ENCODE measurements at regions not wholly inside any gene's neighbourhood (a gene's known extent, or its start where the extent isn't known, plus 50 kb on each side); places are given as distances from the start of the nearest gene placed in this dataset.

GRCh38 chr6:149212206-149212605, 105.3 kb upstream of the TAB2 start:
- intact Hi-C loops (cut with micrococcal nuclease) = loop anchor here (2.0 to 5.0 kb wide), 2 partner anchors 71 to 130 kb away; no protein-coding TSS in a partner anchor

DNA sequence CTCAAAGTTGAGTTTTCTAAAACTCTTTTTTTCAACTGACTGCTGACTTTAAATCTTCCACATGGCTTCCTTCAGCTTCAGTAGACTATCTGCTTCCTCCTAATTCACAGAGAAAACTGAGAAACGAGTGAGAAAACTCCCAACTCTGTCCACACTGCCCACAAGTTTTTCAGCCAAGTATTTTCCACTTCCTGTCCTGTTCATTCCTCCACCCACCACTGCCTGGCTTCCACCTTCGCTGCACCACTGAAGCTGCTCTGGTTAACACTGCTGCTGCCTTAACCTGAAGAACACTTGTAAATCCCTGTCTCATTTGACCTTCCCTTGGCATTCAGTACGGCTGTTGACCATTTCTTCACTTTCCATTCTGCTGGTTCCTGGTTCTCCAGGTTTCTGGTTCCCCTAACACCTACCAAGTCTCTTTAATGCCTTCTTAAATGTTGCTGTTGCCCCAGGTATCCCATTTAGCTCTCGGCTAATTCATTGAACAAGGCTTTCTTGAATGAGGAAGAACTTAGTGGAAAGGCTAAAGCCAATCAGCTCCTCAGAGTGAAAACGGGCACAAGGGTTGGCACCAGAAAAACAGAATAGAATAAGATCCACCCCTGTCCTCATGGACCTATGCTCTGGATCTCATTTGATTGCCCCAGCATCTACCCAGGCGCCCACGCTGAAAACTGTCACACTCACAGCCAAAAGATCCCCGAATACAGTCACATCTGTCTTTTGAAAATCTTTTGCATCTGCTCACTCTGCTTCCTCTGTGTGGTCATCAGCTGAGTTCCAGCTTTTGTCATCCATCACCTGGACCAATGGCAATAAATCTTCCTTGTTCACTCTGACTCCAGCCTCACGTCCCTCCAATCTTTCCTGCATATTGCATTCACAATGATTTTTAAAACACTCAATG, 104.4 kb upstream of the TAB2 start:
- intact Hi-C loops (cut with micrococcal nuclease) = loop anchor here (1.0 to 5.0 kb wide), 3 partner anchors 20 to 131 kb away; no protein-coding TSS in a partner anchor

DNA sequence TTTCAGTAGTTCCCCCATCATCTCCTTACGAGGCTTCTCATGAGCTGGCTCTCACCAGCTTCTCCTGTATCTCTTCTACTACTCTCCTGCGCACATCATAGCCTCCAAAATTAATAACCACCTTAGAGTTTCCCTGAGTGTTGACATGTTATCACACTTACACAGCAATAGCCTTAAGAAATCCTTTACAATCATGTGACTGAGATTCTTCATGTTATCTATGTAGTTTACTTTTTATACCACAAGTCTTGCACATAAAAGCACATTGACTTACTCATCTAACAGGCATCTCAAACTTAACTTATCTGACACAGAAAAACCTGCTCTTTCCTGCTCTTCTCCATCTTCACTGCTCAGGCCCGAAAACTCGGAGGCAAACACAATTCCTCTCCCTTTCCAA, 103.7 kb upstream of the TAB2 start:
- intact Hi-C loops (cut with micrococcal nuclease) = loop anchor here (1.0 to 5.0 kb wide), 3 partner anchors 19 to 132 kb away; no protein-coding TSS in a partner anchor

DNA sequence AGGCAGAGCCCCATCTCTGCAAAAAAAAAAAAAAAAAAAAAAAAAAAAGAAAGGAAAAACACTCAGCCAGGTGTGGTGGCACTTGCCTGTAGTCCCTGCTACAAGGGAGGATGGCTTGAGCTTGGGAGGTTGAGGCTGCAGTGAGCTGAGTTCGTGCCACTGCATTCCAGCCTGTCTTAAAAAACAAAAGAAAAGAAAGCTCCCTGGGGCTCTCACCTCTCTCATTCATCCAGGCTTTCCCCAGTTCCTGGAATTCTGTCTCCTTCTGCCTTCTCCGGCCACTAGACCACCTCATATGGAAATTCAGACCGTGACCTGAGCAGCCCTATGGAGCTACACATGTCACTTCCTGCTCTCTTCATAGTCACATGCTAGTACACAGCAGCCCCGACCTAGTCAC, 101.1 kb upstream of the TAB2 start:
- intact Hi-C loops (cut with micrococcal nuclease) = no loop called here

- intact Hi-C loops (cut with micrococcal nuclease) = no loop called here
Observed at GRCh38 chr6:149217466-149217888, 100.0 kb upstream of the TAB2 start.

DNA sequence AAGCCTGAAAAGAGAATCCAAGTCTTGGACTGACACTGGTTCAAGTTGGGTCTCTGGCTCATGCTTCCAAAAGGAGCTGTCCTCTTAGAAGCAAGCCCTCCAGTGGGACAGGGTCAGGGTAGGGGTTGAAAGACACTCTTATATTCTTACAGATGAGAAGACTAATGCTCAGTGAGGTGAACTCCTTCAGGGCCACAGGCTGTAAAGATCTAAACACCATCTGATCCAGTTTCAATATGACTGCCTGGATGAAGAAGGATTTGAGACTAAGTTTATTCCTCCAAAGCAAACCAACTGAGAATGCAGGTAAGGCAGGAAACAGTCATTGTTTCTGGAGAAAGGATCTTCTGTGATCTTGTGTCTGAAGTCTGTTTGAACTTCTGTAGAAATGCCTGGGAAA, 99.0 kb upstream of the TAB2 start:
- intact Hi-C loops (cut with micrococcal nuclease) = no loop called here

GRCh38 chr6:149218915-149219314, 98.6 kb upstream of the TAB2 start:
- intact Hi-C loops (cut with micrococcal nuclease) = no loop called here

DNA sequence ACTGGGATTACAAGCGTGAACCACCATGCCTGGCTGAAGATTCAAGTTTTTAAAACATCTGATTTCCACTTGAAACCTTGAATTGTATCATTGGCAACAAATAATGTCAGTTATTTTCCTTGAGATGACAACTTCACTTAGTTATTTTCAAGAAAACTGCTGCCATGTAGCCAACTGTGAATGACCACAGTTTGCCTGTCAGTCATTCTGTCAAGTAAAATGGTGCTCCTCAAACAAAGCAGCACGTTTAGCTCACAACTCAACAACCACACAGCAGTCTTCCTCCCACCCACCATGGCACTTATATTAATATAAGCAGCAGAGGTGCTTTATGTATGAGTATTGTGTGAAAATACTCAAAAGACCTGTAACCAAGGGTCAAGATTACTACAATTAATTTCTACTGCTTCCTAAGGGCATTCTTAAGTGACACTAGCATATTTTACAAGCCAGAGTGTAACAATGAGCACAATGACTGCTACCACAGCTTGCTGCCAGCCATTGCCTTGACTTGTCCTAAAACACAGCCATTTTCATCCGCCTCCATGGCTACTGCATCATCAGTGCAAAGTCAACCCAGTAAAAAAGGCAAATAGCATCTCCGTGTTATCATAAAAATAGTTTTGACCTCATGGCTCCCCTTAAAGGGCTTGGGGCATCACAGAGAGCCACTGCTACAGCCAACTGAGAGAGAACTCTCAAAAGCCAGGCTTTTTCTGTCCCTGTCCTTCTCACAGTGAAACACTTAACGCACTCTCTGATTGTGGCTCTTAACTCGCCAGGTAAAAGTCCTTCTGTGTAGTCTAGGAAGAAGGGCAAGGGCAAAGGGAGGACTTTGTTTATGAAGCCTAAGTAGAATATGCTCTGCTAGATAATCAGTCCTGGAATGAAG, 96.4 kb upstream of the TAB2 start:
- intact Hi-C loops (cut with micrococcal nuclease) = no loop called here

DNA sequence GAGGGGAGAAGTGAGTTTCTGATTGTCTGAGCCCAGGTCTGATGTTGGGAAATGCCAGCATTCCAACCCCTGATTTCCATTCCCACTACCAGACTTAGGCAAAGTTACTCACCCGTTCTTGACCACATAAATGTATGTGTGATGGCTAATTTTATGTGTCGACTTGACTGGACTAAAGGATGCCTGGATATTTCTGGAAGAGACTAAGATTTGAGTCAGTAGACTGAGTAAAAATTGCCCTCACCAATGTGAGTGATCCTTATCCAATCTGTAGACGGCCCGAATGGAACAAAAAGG, 95.8 kb upstream of the TAB2 start:
- intact Hi-C loops (cut with micrococcal nuclease) = no loop called here

- intact Hi-C loops (cut with micrococcal nuclease) = no loop called here
Observed at GRCh38 chr6:149223120-149223903, 94.2 kb upstream of the TAB2 start.

DNA sequence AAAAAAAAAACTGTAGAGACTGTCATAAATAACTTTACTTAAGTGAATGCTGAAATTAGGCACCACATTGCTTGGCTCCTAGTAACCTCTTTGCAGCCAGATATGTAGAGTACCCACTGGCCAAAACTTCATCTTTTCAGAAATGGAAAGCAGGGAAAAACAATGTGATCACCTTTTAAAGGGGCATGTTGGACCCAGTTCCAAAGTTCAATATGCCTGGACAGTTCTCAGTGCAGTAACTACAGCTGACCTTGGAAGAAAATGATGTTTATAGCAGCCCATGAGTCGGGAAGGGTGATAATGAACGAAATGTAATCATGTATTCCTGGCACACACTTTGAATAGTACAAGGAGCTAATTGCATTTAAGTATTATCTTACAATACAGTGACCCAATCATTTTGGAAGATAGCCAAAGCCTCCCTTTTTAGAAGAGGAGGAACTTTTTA, 93.6 kb upstream of the TAB2 start:
- intact Hi-C loops (cut with micrococcal nuclease) = no loop called here

GRCh38 chr6:149224399-149224798, 93.1 kb upstream of the TAB2 start:
- intact Hi-C loops (cut with micrococcal nuclease) = no loop called here

GRCh38 chr6:149225370-149225769, 92.1 kb upstream of the TAB2 start:
- intact Hi-C loops (cut with micrococcal nuclease) = no loop called here

DNA sequence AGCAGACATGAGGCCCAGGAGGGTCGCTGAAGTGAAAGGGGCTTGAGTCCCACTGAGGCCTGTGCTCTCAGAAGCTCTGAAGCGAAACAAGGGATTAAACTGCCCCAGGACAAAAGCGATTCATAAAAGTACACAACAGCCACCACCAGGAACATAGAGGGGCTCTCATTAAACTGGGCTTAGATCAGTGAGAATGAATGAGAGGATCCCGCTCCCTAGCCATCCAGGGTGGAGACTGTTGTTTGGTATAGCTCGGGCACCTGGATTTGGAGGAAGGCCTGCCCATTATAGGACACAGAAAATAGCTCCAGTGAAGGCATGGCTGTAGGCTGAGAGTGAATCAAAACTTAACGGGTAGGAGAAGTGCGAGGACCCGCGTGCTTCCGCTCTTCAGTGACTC, 91.6 kb upstream of the TAB2 start:
- intact Hi-C loops (cut with micrococcal nuclease) = no loop called here

- intact Hi-C loops (cut with micrococcal nuclease) = no loop called here
Observed at GRCh38 chr6:149227796-149228195, 89.7 kb upstream of the TAB2 start.

DNA sequence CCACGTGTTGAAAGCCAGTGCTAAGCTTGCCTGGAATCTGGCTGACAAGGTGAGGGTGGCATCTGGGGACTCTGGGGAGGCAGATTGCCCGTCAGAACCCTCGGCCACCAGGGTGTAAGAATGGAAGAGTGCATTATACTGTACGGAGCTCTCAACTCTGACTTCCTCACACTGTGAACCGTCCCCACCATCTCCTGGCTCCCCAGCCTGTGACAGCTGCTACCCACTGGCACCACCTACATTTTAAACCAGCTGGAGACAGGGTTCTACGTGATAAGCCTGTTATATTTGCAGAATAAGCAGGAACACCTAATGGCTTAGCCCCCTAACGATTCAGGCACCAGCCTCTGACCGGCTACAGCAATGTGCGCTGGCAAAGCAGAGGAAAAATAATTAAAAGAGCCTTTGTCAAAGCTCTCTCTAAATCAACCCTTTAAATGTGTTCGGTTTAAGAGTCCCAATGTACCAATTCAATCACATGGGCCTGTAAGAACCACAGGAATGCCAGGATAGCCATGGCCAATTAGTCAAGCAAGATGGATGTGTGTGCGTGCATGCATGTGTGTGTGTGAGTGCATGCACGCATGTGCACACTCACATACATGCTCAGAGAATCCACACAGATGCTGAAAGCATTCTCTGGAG, 89.1 kb upstream of the TAB2 start:
- intact Hi-C loops (cut with micrococcal nuclease) = no loop called here

- intact Hi-C loops (cut with micrococcal nuclease) = no loop called here
Observed at GRCh38 chr6:149229096-149229495, 88.4 kb upstream of the TAB2 start.

DNA sequence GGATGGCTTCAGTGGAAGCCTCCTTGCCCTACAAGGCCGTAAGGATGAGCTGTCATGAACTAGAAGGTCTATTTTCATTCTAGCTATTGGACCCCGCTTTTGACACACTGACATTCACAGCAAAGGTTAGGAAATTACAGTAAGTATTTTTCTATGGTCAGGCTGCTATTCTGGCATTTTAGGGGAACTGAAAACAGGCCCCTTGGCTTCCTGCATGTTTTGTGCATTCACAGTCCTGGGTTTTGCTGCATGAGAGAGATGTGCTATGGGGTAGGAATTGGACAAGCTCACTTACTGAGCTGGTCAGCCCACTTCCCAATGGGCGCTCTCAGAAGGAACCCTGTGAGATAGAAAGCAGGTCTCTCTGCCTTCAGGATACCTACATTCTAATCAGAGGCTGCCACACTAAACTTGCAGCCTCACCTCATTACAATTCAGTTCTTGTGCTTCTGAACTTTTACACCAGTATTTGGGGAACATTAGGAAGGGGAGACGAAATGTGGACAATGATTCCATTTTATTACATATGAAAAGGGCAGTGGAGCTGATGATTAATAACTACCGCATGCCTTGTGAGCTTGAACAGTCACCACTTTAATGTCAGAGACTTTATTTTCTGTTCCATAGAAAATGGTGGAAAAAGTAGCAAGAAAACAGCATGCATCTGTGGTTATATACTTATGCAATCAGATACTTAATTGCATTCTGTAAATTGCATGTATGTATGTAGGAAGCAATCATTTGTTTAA, 86.6 kb upstream of the TAB2 start:
- intact Hi-C loops (cut with micrococcal nuclease) = loop anchor here (5.0 kb wide), 2 partner anchors 136 to 199 kb away; no protein-coding TSS in a partner anchor

GRCh38 chr6:149231778-149232177, 85.7 kb upstream of the TAB2 start:
- intact Hi-C loops (cut with micrococcal nuclease) = loop anchor here (2.0 to 5.0 kb wide), 4 partner anchors 83 to 199 kb away; no protein-coding TSS in a partner anchor

All from T-helper 2 cell treated with Interferon-gamma antibody and Interleukin-4, amounts not matched to agents 100 ng/mL and 5 ng/mL, for 36 hours (primary cell).